ENCODE measurements at regions not wholly inside any gene's neighbourhood (a gene's known extent, or its start where the extent isn't known, plus 50 kb on each side); places are given as distances from the start of the nearest gene placed in this dataset.

GRCh38 chr21:43320526-43320925, 106.4 kb downstream of the SIK1 start:
- TF ChIP-seq POLR2A (IDR thresholded peaks at IDR 0.05; ENCODE audit: low read length) (no peak), GATA1 (IDR thresholded peaks at IDR 0.05; ENCODE audit: low read depth, low read length) (no peak)
